SK-N-SH treated with all-trans-retinoic acid at 6 μM for 48 hours (cell line): ENCODE measurements at regions not wholly inside any gene's neighbourhood (a gene's known extent, or its start where the extent isn't known, plus 50 kb on each side); places are given as distances from the start of the nearest gene placed in this dataset.

ENCODE experiments used
- OSR1 ChIP-seq: fragments of 250-450 bp; sonication (Bioruptor Pico); IDR thresholded peaks from 2 replicates; pipeline ENCODE4 v1.8.0; 2022; ENCODE audit warnings: moderate library complexity, mild to moderate bottlenecking, inconsistent platforms
- PATZ1 ChIP-seq: fragments of 250-450 bp; sonication (Bioruptor Pico); IDR thresholded peaks from 2 replicates; pipeline ENCODE4 v1.8.0; 2020; ENCODE audit warnings: mild to moderate bottlenecking, moderate library complexity, borderline replicate concordance
- PPARA ChIP-seq: fragments of 250-450 bp; sonication (Bioruptor Pico); IDR thresholded peaks from 2 replicates; pipeline ENCODE4 v1.5.0; 2020; ENCODE audit warnings: mild to moderate bottlenecking, borderline replicate concordance
- ZNF8 ChIP-seq: fragments of 450-650 bp; formaldehyde crosslinking; IDR thresholded peaks from 2 replicates; pipeline ENCODE4 v1.5.0; 2020; ENCODE audit warnings: mild to moderate bottlenecking, moderate library complexity

GRCh38 chr9:786405-786804, 55.1 kb upstream of the DMRT1 start:
- TF ChIP-seq PPARA (CRISPR knock-in tag) (no peak), PATZ1 (CRISPR knock-in tag) (no peak), ZNF8 (no peak), OSR1 (CRISPR knock-in tag) (no peak)
